Immature natural killer cell (primary cell): ENCODE measurements at regions not wholly inside any gene's neighbourhood (a gene's known extent, or its start where the extent isn't known, plus 50 kb on each side); places are given as distances from the start of the nearest gene placed in this dataset.
"Not testable (repeated sequence)": the region's sequence is repeated elsewhere in the genome, so short reads cannot be mapped to it uniquely, and the experiment has no call there.

ENCODE experiments used
- DNase-seq, 3 donors: peaks; one replicate each; pipeline ENCODE4 v3.0.0; 2022; ENCODE audit warnings: mixed read lengths in 1 of 3
- H3K27ac Mint-ChIP-seq, 6 donors: one replicate each; pipeline ENCODE4 v1.8.0; 2020; ENCODE audit warnings: mixed read lengths in 6 of 6, mild to moderate bottlenecking in 5 of 6, inconsistent platforms in 4 of 6, moderate library complexity in 3 of 6
- H3K27me3 Mint-ChIP-seq, 3 donors: one replicate each; pipeline ENCODE4 v1.8.0; 2020 to 2021; ENCODE audit warnings: low read depth in 3 of 3, mild to moderate bottlenecking in 3 of 3, mixed read lengths in 3 of 3, moderate library complexity in 3 of 3, inconsistent platforms in 1 of 3
- H3K36me3 Mint-ChIP-seq, 3 donors: one replicate each; pipeline ENCODE4 v1.8.0; 2020; ENCODE audit warnings: mixed read lengths in 3 of 3, inconsistent platforms in 2 of 3, mild to moderate bottlenecking in 2 of 3
- H3K4me1 Mint-ChIP-seq, 2 donors: one replicate each; pipeline ENCODE4 v1.8.0; 2020; ENCODE audit warnings: inconsistent platforms in 2 of 2, mild to moderate bottlenecking in 2 of 2, mixed read lengths in 2 of 2, moderate library complexity in 1 of 2
- H3K4me3 Mint-ChIP-seq, 5 donors: one replicate each; pipeline ENCODE4 v1.8.0; 2020; ENCODE audit warnings: mild to moderate bottlenecking in 5 of 5, mixed read lengths in 5 of 5, inconsistent platforms in 3 of 5, moderate library complexity in 3 of 5
- H3K9me3 Mint-ChIP-seq, 6 donors: one replicate each; pipeline ENCODE4 v1.8.0; 2020; ENCODE audit warnings: mild to moderate bottlenecking in 6 of 6, mixed read lengths in 6 of 6, inconsistent platforms in 4 of 6, moderate library complexity in 3 of 6

- H3K4me3 Mint-ChIP-seq, result no peak overlapping the region
- no peak for DNase-seq
- H3K27me3 Mint-ChIP-seq, result peaks cover 0 to 4% (median 0%) of the 10 kb centered on the region in 3 donors
- no peak overlapping the region for H3K27ac Mint-ChIP-seq
- no peaks in the 10 kb centered on the region for H3K4me1 Mint-ChIP-seq
- H3K36me3 Mint-ChIP-seq, result no peaks in the 10 kb centered on the region
- peaks cover 0 to 47% (median 12%) of the 10 kb centered on the region in 6 donors for H3K9me3 Mint-ChIP-seq
Measured at GRCh38 chr2:19174176-19174575, 184.2 kb downstream of the OSR1 start.

- no peak for DNase-seq
- Mint-ChIP-seq H3K4me1 (no peaks in the 10 kb centered on the region), H3K27ac (no peak overlapping the region), H3K27me3 (peaks cover 0 to 3% (median 0%) of the 10 kb centered on the region in 3 donors), H3K36me3 (no peaks in the 10 kb centered on the region), H3K9me3 (peaks cover 2 to 45% (median 7%) of the 10 kb centered on the region in 6 donors), H3K4me3 (no peak overlapping the region)
Measured at GRCh38 chr2:19171409-19171808, 187.0 kb downstream of the OSR1 start.

GRCh38 chr2:19169134-19169768 is 189.2 kb downstream of the OSR1 start:
- no peak overlapping the region for H3K4me3 Mint-ChIP-seq
- no peak overlapping the region for H3K27ac Mint-ChIP-seq
- H3K9me3 Mint-ChIP-seq, result peaks cover 2 to 32% (median 7%) of the 10 kb centered on the region in 6 donors
- DNase-seq, result no peak
- H3K36me3 Mint-ChIP-seq, result no peaks in the 10 kb centered on the region
- H3K27me3 Mint-ChIP-seq, result no peaks in the 10 kb centered on the region
- no peaks in the 10 kb centered on the region for H3K4me1 Mint-ChIP-seq

- not testable (repeated sequence) for DNase-seq
Measured at GRCh38 chr2:19164099-19164498, 194.3 kb downstream of the OSR1 start.

GRCh38 chr2:19158896-19159295 is 199.5 kb downstream of the OSR1 start:
- no peak for DNase-seq
- peaks cover 0 to 1% (median 0%) of the 10 kb centered on the region in 3 donors for H3K27me3 Mint-ChIP-seq
- H3K9me3 Mint-ChIP-seq, result peaks cover 8 to 46% (median 16%) of the 10 kb centered on the region in 6 donors
- H3K36me3 Mint-ChIP-seq, result peaks cover 0 to 6% (median 0%) of the 10 kb centered on the region in 3 donors
- no peak overlapping the region for H3K27ac Mint-ChIP-seq
- H3K4me1 Mint-ChIP-seq, result no peaks in the 10 kb centered on the region
- H3K4me3 Mint-ChIP-seq, result no peak overlapping the region

More at GRCh38 chr2:19164099-19164498, 194.3 kb downstream of the OSR1 start:
- H3K9me3 Mint-ChIP-seq, result peaks cover 9 to 35% (median 13%) of the 10 kb centered on the region in 6 donors
- H3K27me3 Mint-ChIP-seq, H3K4me1 Mint-ChIP-seq, H3K27ac Mint-ChIP-seq, H3K36me3 Mint-ChIP-seq, H3K4me3 Mint-ChIP-seq: not testable (repeated sequence)

- Mint-ChIP-seq H3K9me3 (peaks cover 8 to 46% (median 15%) of the 10 kb centered on the region in 6 donors), H3K27me3 (peaks cover 0 to 1% (median 0%) of the 10 kb centered on the region in 3 donors), H3K36me3 (peaks cover 0 to 6% (median 0%) of the 10 kb centered on the region in 3 donors), H3K27ac (no peak overlapping the region), H3K4me3 (no peak overlapping the region), H3K4me1 (no peaks in the 10 kb centered on the region)
- DNase-seq, result no peak
Measured at GRCh38 chr2:19158211-19158610, 200.2 kb downstream of the OSR1 start.

- H3K27ac Mint-ChIP-seq, result no peak overlapping the region
- peaks cover 0 to 1% (median 0%) of the 10 kb centered on the region in 3 donors for H3K27me3 Mint-ChIP-seq
- peaks cover 0 to 5% (median 4%) of the 10 kb centered on the region in 3 donors for H3K36me3 Mint-ChIP-seq
- no peak for DNase-seq
- H3K4me3 Mint-ChIP-seq, result no peak overlapping the region
- H3K4me1 Mint-ChIP-seq, result no peaks in the 10 kb centered on the region
- H3K9me3 Mint-ChIP-seq, result peaks cover 11 to 56% (median 20%) of the 10 kb centered on the region in 6 donors
Measured at GRCh38 chr2:19156646-19157045, 201.8 kb downstream of the OSR1 start.

- H3K27me3 Mint-ChIP-seq, result peaks cover 0 to 6% (median 3%) of the 10 kb centered on the region in 3 donors
Measured at GRCh38 chr2:19150726-19151125, 207.7 kb downstream of the OSR1 start.

GRCh38 chr2:19146867-19147266 is 211.6 kb downstream of the OSR1 start:
- DNase-seq, result no peak
- Mint-ChIP-seq H3K4me3 (no peak overlapping the region), H3K9me3 (peaks cover 15 to 52% (median 23%) of the 10 kb centered on the region in 6 donors), H3K4me1 (no peaks in the 10 kb centered on the region), H3K27ac (no peak overlapping the region), H3K27me3 (peaks cover 0 to 6% (median 3%) of the 10 kb centered on the region in 3 donors), H3K36me3 (peaks cover 0 to 8% (median 0%) of the 10 kb centered on the region in 3 donors)

More at GRCh38 chr2:19150726-19151125, 207.7 kb downstream of the OSR1 start:
- Mint-ChIP-seq H3K4me3 (no peak overlapping the region), H3K4me1 (no peaks in the 10 kb centered on the region), H3K36me3 (peaks cover 0 to 4% (median 0%) of the 10 kb centered on the region in 3 donors), H3K27ac (no peak overlapping the region), H3K9me3 (peaks cover 19 to 51% (median 30%) of the 10 kb centered on the region in 6 donors)
- no peak for DNase-seq

- Mint-ChIP-seq H3K36me3 (peaks cover 0 to 8% (median 0%) of the 10 kb centered on the region in 3 donors), H3K27ac (no peak overlapping the region), H3K4me3 (no peak overlapping the region), H3K27me3 (no peaks in the 10 kb centered on the region), H3K9me3 (peaks cover 0 to 27% (median 9%) of the 10 kb centered on the region in 6 donors), H3K4me1 (no peaks in the 10 kb centered on the region)
- DNase-seq, result no peak
Measured at GRCh38 chr2:19141234-19142004, 217.0 kb downstream of the OSR1 start.

GRCh38 chr2:19140463-19141208 is 217.8 kb downstream of the OSR1 start:
- no peak overlapping the region for H3K4me3 Mint-ChIP-seq
- H3K36me3 Mint-ChIP-seq, result peaks cover 0 to 8% (median 3%) of the 10 kb centered on the region in 3 donors
- H3K27ac Mint-ChIP-seq, result no peak overlapping the region
- H3K27me3 Mint-ChIP-seq, result no peaks in the 10 kb centered on the region
- DNase-seq, result no peak
- H3K4me1 Mint-ChIP-seq, result no peaks in the 10 kb centered on the region
- peaks cover 2 to 27% (median 10%) of the 10 kb centered on the region in 6 donors for H3K9me3 Mint-ChIP-seq

GRCh38 chr2:19139386-19139785 is 219.0 kb downstream of the OSR1 start:
- no peak overlapping the region for H3K27ac Mint-ChIP-seq
- H3K36me3 Mint-ChIP-seq, result peaks cover 0 to 8% (median 3%) of the 10 kb centered on the region in 3 donors
- peaks cover 2 to 27% (median 9%) of the 10 kb centered on the region in 6 donors for H3K9me3 Mint-ChIP-seq

GRCh38 chr2:19138264-19138825 is 220.1 kb downstream of the OSR1 start:
- H3K4me1 Mint-ChIP-seq, result no peaks in the 10 kb centered on the region
- H3K36me3 Mint-ChIP-seq, result peaks cover 0 to 8% (median 3%) of the 10 kb centered on the region in 3 donors
- H3K4me3 Mint-ChIP-seq, result no peak overlapping the region
- peaks cover 2 to 26% (median 10%) of the 10 kb centered on the region in 6 donors for H3K9me3 Mint-ChIP-seq
- DNase-seq, result no peak
- H3K27me3 Mint-ChIP-seq, result peaks cover 0 to 2% (median 0%) of the 10 kb centered on the region in 3 donors
- H3K27ac Mint-ChIP-seq, result no peak overlapping the region

More at GRCh38 chr2:19139386-19139785, 219.0 kb downstream of the OSR1 start:
- Mint-ChIP-seq H3K4me3 (no peak overlapping the region), H3K27me3 (no peaks in the 10 kb centered on the region), H3K4me1 (no peaks in the 10 kb centered on the region)
- no peak for DNase-seq
